K562 (cell line): ENCODE measurements at regions not wholly inside any gene's neighbourhood (a gene's known extent, or its start where the extent isn't known, plus 50 kb on each side); places are given as distances from the start of the nearest gene placed in this dataset.

ENCODE experiments used
- E2F6 ChIP-seq, 2 experiments: IDR thresholded peaks; 2 replicates each; pipeline ENCODE4 v1.6.1; 2011; ENCODE audit warnings: borderline replicate concordance in 1 of 2, control low read depth in 1 of 2, low read depth in 1 of 2, low read length in 1 of 2, mild to moderate bottlenecking in 1 of 2, mixed read lengths in 1 of 2, moderate library complexity in 1 of 2; ENCODE audit not compliant: insufficient read depth in 1 of 2, insufficient read length in 1 of 2, poor library complexity in 1 of 2, severe bottlenecking in 1 of 2; ENCODE audit errors: extremely low read depth in 1 of 2
- GABPB1 ChIP-seq: sonication (generic); formaldehyde crosslinking; IDR thresholded peaks from 2 replicates; pipeline ENCODE4 v1.8.0; 2022; ENCODE audit warnings: mild to moderate bottlenecking, missing genetic modification reagents
- KDM5B ChIP-seq: fragments of 200-600 bp; sonication (generic); IDR thresholded peaks from 2 replicates; pipeline ENCODE4 v1.6.1; 2012; ENCODE audit warnings: low read depth, mild to moderate bottlenecking, moderate library complexity, low read length, control low read depth, inconsistent platforms; ENCODE audit not compliant: insufficient replicate concordance
- MGA ChIP-seq: fragments of 450-650 bp; IDR thresholded peaks from 2 replicates; pipeline ENCODE4 v1.6.1; 2016; ENCODE audit warnings: mild to moderate bottlenecking, moderate library complexity
- NFYB ChIP-seq: IDR thresholded peaks from 2 replicates; pipeline ENCODE4 v1.6.1; 2011; ENCODE audit warnings: mild to moderate bottlenecking, moderate library complexity; ENCODE audit not compliant: insufficient read length; ENCODE audit errors: extremely low read depth
- RNF219 ChIP-seq: fragments of 250-450 bp; sonication (Bioruptor Pico); IDR thresholded peaks from 2 replicates; pipeline ENCODE4 v1.5.0; 2022; ENCODE audit warnings: mild to moderate bottlenecking
- STAT5B ChIP-seq: fragments of 250-450 bp; sonication (Bioruptor Pico); IDR thresholded peaks from 2 replicates; pipeline ENCODE4 v1.8.0; 2021; ENCODE audit warnings: mild to moderate bottlenecking, inconsistent platforms
- USF1 ChIP-seq: sonication (generic); formaldehyde crosslinking; IDR thresholded peaks from 2 replicates; pipeline ENCODE4 v1.9.0; 2022; ENCODE audit warnings: mild to moderate bottlenecking, missing genetic modification reagents
- ZNF184 ChIP-seq: sonication (generic); formaldehyde crosslinking; IDR thresholded peaks from 2 replicates; pipeline ENCODE4 v1.5.0; 2020; ENCODE audit warnings: missing genetic modification reagents
- ZNF589 ChIP-seq: fragments of 200-800 bp; sonication (Bioruptor generic); IDR thresholded peaks from 2 replicates; pipeline ENCODE4 v1.6.1; 2016; ENCODE audit warnings: low read depth, missing genetic modification characterization, missing compliant biosample characterization

GRCh38 chr12:116458492-116458891, 100.7 kb upstream of the MAP1LC3B2 start (continued):
- TF ChIP-seq E2F6 (IDR thresholded peaks at IDR 0.05; ENCODE audit: borderline replicate concordance in 1 of 2, extremely low read depth in 1 of 2, insufficient read depth in 1 of 2, insufficient read length in 1 of 2, low read depth in 1 of 2, low read length in 1 of 2, poor library complexity in 1 of 2, severe bottlenecking in 1 of 2), result peak; percentile 43 to 67
- no peak for TF ChIP-seq ZNF589 (CRISPR knock-in tag)
- TF ChIP-seq RNF219 (CRISPR knock-in tag), result no peak
- no peak for TF ChIP-seq KDM5B
- TF ChIP-seq MGA, result peak; percentile 83
- TF ChIP-seq USF1 (CRISPR knock-in tag), result peak; percentile 89
- TF ChIP-seq NFYB, result peak; percentile 12
- TF ChIP-seq ZNF184 (CRISPR knock-in tag), result no peak
- no peak for TF ChIP-seq GABPB1
- TF ChIP-seq STAT5B (CRISPR knock-in tag), result no peak
